Ishikawa (cell line): ENCODE measurements at regions not wholly inside any gene's neighbourhood (a gene's known extent, or its start where the extent isn't known, plus 50 kb on each side); places are given as distances from the start of the nearest gene placed in this dataset.

Experiments used
- CEBPB ChIP-seq: IDR thresholded peaks from 2 replicates; pipeline ENCODE4 v1.6.1; 2012
- CREB1 ChIP-seq: IDR thresholded peaks from 2 replicates; pipeline ENCODE4 v1.6.1; 2012; ENCODE audit warnings: low read depth
- EGR1 ChIP-seq: IDR thresholded peaks from 2 replicates; pipeline ENCODE4 v1.6.1; 2012
- EP300 ChIP-seq: IDR thresholded peaks from 2 replicates; pipeline ENCODE4 v1.6.1; 2012; ENCODE audit warnings: borderline replicate concordance
- FOXM1 ChIP-seq: IDR thresholded peaks from 2 replicates; pipeline ENCODE4 v1.6.1; 2012; ENCODE audit warnings: low read depth, borderline replicate concordance
- NFIC ChIP-seq: IDR thresholded peaks from 2 replicates; pipeline ENCODE4 v1.6.1; 2012
- RAD21 ChIP-seq: IDR thresholded peaks from 2 replicates; pipeline ENCODE4 v1.6.1; 2012; ENCODE audit warnings: low read depth
- TAF1 ChIP-seq: IDR thresholded peaks from 2 replicates; pipeline ENCODE4 v1.6.1; 2012; ENCODE audit warnings: low read depth, mild to moderate bottlenecking
- TCF12 ChIP-seq: IDR thresholded peaks from 2 replicates; pipeline ENCODE4 v1.6.1; 2012; ENCODE audit warnings: low read depth
- TEAD4 ChIP-seq: IDR thresholded peaks from 2 replicates; pipeline ENCODE4 v1.6.1; 2012
- YY1 ChIP-seq: IDR thresholded peaks from 2 replicates; pipeline ENCODE4 v1.6.1; 2012; ENCODE audit warnings: low read depth
- ZBTB7A ChIP-seq: IDR thresholded peaks from 2 replicates; pipeline ENCODE4 v1.6.1; 2012; ENCODE audit warnings: low read depth
- TF ChIP-seq, protein P1 (sequence below): IDR thresholded peaks from 2 replicates; pipeline ENCODE4 v1.6.1; 2012; ENCODE audit warnings: low read depth, mild to moderate bottlenecking
- TF ChIP-seq, protein P2 (sequence below): IDR thresholded peaks from 2 replicates; pipeline ENCODE4 v1.6.1; 2012
- TF ChIP-seq, protein P3 (sequence below): IDR thresholded peaks from 2 replicates; pipeline ENCODE4 v1.6.1; 2012

DNA sequence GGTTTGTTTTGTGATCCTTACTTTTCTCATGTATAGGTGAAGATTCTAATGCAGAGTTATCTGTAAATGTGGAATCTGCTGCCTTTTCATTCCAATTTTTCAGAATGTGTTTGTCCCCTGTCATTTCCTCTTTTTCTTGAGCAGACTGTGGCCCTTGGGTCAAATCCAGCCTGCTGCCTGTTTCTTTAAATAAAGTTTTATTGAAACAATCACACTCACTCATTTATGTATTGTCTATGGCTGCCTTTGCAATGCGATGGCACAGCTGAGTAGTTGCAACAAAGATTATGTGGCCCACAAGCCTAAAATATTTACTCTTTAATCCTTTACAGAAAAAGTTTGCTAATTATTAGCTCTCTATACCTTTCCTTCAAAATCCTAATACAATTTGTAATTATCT lies 116.3 kb upstream of the NPHP3 start:
- TF ChIP-seq CEBPB (no peak), EGR1 (no peak), TEAD4 (no peak), RAD21 (no peak), TCF12 (no peak), ZBTB7A (no peak)

DNA sequence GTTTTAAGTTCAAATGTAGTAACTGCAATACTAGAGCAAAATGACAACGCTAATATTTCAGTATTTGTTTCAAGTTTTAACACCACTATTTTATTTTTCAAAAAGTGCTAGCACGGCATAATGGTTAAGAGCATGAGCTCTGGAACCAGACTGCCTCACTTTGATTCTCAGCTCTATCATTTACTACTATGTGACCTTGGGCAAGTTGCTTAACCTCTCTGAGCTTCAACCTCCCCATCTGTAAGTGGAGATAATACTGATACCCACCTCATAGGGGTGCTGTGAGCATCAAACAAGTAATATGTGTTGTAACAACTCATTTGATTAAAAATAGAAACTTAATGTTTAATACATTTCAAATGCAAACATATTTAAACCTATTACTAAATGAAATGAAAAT lies 115.4 kb upstream of the NPHP3 start:
- no peak for TF ChIP-seq YY1
- TF ChIP-seq FOXM1, result no peak
- no peak for TF ChIP-seq TEAD4
- TF ChIP-seq EGR1, result no peak
- no peak for TF ChIP-seq TCF12
- no peak for TF ChIP-seq EP300
- no peak for TF ChIP-seq CEBPB
- TF ChIP-seq, protein P1, sequence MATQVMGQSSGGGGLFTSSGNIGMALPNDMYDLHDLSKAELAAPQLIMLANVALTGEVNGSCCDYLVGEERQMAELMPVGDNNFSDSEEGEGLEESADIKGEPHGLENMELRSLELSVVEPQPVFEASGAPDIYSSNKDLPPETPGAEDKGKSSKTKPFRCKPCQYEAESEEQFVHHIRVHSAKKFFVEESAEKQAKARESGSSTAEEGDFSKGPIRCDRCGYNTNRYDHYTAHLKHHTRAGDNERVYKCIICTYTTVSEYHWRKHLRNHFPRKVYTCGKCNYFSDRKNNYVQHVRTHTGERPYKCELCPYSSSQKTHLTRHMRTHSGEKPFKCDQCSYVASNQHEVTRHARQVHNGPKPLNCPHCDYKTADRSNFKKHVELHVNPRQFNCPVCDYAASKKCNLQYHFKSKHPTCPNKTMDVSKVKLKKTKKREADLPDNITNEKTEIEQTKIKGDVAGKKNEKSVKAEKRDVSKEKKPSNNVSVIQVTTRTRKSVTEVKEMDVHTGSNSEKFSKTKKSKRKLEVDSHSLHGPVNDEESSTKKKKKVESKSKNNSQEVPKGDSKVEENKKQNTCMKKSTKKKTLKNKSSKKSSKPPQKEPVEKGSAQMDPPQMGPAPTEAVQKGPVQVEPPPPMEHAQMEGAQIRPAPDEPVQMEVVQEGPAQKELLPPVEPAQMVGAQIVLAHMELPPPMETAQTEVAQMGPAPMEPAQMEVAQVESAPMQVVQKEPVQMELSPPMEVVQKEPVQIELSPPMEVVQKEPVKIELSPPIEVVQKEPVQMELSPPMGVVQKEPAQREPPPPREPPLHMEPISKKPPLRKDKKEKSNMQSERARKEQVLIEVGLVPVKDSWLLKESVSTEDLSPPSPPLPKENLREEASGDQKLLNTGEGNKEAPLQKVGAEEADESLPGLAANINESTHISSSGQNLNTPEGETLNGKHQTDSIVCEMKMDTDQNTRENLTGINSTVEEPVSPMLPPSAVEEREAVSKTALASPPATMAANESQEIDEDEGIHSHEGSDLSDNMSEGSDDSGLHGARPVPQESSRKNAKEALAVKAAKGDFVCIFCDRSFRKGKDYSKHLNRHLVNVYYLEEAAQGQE, result no peak
- no peak for TF ChIP-seq CREB1
- TF ChIP-seq, protein P2, sequence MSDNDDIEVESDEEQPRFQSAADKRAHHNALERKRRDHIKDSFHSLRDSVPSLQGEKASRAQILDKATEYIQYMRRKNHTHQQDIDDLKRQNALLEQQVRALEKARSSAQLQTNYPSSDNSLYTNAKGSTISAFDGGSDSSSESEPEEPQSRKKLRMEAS, result no peak
- no peak for TF ChIP-seq TAF1
- TF ChIP-seq NFIC, result no peak
- no peak for TF ChIP-seq ZBTB7A
- no peak for TF ChIP-seq RAD21

DNA sequence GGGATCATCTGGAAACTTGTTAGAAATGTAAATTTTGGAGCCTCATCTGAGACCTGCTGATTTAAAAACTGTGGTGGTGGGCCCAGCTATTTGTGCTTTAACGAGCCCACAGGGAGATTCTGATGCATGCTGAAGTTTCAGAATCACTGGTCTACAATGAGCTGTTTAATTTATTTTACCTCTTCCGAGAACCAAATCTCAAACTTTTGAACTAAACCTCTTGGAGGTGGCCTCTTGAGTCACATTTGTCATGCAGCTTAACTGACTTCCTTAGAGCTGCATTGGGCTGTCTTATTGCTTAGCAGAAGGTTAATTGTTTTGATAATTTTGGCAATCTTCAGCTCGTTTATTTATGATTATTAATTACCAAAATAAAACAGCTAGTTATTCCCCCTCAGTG lies 112.1 kb upstream of the NPHP3 start:
- TF ChIP-seq FOXM1 (no peak), EGR1 (no peak), TEAD4 (no peak), YY1 (no peak), TAF1 (no peak), CREB1 (no peak), CEBPB (no peak)

DNA sequence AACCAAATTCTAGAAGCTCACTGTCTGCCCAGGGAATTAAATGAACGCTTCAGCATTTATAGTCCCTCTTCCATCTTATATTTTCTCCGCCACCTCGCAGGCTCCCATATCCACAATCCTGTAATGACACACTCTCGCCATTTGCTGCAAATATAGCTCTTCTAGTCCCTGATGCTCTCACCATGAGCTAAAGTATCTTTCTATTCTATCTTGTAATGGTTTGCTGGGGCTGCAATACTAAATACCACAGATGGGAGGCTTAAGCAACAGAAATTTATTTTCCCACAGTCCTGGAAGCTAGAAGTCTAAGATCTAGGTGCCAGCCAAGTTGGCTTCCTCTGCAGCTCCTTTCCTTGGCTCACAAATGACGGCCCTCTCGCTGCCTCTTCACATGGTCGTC lies 106.9 kb upstream of the NPHP3 start:
- TF ChIP-seq CEBPB (no peak), YY1 (no peak), EP300 (no peak), ZBTB7A (no peak), TCF12 (no peak), EGR1 (no peak), TEAD4 (no peak), TAF1 (no peak), CREB1 (no peak), FOXM1 (no peak), RAD21 (no peak), NFIC (no peak)
- TF ChIP-seq, protein P2, result no peak
- TF ChIP-seq, protein P3, sequence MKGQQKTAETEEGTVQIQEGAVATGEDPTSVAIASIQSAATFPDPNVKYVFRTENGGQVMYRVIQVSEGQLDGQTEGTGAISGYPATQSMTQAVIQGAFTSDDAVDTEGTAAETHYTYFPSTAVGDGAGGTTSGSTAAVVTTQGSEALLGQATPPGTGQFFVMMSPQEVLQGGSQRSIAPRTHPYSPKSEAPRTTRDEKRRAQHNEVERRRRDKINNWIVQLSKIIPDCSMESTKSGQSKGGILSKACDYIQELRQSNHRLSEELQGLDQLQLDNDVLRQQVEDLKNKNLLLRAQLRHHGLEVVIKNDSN, result no peak
- TF ChIP-seq, protein P1, result no peak

DNA sequence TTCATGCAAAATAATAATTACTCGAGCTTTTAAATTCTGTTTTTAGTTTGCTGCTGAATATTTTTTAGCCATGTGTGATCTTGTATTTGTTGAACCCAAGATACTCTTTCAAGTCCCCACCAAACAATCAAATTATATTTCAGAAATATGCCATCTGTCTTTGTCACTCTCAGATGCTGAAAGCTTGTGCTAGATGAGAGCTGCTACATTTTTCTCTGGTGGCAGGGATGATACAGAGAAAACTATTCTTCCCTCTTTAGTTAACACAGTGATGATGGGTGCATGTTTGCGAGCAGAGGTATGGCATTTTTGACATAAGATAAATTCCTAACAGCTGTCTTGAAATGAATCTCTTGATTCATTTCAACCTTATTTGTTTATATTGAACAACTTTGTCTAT lies 100.6 kb upstream of the NPHP3 start:
- TF ChIP-seq NFIC (no peak), TEAD4 (no peak), FOXM1 (no peak), CREB1 (no peak)
- TF ChIP-seq, protein P1, result no peak
- TF ChIP-seq, protein P2, result no peak
